Endometrial microvascular endothelial cells (primary cell): ENCODE measurements at regions not wholly inside any gene's neighbourhood (a gene's known extent, or its start where the extent isn't known, plus 50 kb on each side); places are given as distances from the start of the nearest gene placed in this dataset.
"Not testable (repeated sequence)": the region's sequence is repeated elsewhere in the genome, so short reads cannot be mapped to it uniquely, and the experiment has no call there.

ENCODE experiments used
- in situ Hi-C: cut with HindIII; loops from 2 replicates; pipeline ENCODE4 v1.10.0; 2017; ENCODE audit warnings: low sequenced_read_pairs, low pct_unique_long_range_greater_than_20kb; ENCODE audit errors: inconsistent ontology term

DNA sequence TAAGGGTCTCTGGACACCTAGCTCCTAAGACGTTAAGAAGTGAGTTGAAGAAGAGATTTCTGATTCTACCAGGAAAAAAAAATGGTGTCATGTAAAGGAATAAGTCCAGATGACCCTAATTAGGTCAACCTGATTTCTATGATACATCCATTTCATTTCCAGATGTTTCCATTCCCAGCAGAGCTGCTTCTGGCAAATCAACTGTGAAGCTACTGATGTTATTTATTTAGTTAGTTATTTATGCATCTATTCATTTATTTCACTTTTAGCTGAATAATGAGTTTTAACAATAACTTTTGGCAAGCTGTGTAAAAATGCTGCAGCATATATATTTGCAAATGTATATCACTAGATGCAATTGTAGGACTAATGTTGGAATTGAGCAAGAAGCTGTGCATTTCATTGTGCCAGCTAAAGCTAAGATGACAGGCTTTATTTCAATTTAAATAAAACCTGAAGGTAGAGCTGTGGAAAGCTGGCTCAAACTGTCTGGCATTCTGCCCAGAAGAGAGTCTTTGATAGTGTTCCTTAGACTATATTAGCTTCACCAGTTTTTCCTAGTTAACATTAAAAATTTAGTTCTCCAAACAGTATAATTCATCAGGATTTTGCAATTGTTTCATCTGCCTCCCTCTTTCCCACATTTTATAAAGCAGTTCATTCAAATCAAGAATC is 1164.4 kb upstream of the ADGRL4 start:
- in situ Hi-C loops = no loop called here

DNA sequence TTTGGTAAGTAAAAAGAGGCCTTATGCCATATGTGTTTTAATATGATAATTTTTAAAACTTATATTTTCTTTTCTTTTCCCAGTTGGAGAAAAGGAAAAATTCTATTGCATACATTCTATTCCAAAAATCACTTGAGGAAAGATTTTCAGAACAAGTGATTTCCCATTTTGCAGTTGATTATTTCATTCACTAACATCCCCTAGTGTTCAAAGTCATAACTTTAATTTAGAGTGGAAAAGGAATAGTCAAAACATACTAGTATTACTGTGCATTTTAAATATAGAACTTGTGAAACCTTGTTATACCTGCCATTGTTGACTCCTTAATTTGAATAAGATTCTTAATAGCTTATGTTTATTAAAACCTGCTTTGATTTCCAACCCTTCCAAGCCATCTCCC is 1157.6 kb upstream of the ADGRL4 start:
- in situ Hi-C loops = no loop called here

DNA sequence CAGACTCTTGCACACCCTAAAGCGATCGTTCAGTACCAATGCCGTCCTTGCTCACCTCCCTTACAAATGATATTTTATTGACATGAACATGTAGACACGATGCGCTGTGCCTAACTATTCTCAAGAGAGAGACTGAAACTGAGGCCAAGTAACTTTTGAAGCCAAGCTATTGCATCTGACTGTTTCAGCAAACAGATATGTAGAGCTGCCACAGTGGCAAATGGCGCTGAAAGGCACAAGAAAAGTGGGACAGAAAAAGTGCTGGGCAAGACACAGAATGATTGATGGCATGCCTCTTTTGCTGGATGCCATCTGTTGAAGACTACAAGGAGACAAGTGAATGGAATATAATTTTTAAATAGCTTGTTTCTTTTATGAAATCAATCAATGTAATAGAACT is 1157.2 kb upstream of the ADGRL4 start:
- in situ Hi-C loops = no loop called here

DNA sequence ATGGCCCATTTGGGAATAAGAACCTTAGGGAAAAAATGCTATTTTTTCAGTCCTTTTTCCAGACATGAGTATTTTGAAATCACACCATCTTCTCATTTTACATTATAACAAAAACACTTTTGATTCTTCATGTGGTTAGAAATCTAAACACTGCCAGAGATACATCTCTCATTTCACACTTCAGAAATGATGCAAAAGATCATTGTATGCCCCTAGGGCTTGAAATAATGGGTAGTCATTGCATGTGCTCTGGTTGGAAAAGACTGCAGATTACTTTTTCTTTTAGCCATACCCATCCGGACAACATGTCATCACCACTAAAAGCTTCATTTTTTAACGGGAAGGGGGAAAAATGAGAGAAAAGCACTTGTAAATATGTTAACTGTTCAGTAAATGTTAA is 1152.2 kb upstream of the ADGRL4 start:
- in situ Hi-C loops = no loop called here

DNA sequence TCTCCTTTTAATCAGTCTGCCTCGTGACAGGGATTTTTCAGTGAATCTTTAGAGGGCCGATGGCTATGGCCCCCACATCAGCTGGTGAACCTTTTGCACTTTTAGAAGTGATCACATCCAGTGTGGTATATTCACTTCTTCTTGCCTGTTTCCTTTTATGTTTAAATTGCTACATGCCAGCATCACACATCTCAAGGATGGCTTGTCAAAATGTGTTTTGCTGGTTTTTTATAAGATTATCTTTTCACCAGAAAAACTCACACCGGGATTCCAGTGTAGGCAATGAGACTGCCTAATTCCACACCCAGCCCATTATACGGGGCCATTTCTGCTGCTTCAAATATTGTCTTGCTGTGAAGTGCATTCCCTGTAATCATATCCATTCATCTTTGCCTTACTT is 1151.7 kb upstream of the ADGRL4 start:
- in situ Hi-C loops = no loop called here

DNA sequence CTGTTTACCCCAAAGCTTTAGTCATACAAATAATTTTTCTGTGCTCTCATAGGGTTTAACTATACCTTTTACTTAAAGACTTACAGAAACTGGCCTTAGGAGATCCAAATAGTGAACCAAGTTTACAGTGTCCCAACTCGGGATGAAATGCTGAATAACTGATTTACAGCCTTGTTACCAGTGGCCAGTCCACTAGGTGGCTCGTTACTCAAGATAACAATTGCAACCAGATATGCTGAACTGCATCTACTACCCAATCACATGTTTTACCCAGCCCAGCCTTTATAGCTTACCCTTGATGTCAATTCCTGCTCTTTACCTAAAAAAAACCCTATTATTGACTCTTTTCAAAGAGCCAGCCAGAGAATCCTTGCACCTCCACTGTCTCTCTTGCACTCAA is 1148.8 kb upstream of the ADGRL4 start:
- in situ Hi-C loops = no loop called here

DNA sequence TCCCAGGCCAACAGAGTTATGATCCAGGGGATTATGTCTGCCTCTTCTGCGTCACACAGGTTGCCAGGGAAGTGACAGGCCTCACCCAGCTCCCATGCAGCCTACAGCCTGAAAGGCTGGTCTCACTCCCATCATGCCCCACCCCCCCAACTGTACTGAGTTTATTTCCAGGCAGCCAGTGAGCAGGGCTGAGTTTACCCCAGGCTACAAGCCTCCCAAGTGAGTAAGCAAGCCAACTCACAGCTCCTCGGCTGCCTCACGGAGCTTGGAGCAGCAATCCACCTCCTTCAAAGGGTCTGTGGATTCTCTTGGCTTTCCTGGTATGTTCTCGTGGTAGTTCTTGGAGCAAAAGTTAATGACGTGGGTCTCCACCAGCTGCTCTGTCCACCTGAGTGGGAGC is 1147.6 kb upstream of the ADGRL4 start:
- in situ Hi-C loops = no loop called here

DNA sequence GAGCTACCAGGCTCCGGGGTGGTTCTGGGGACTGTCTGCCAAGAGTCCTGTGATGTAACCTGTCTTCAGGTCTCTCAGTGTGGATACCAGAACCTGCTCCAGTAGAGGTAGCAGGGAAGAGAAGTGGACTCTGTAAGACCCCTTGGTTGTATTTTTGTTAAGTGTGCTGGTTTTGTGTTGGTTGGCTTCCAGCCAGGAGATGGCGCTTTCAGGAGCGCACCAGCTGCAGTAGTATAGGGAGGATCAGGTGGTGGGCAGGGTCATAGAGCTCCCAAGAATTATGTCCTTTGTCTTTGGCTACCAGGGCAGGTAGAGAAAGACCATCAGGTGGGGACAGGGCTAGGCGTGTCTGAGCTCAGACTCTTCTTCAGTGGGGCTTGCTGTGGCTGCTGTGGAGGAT is 1147.2 kb upstream of the ADGRL4 start:
- in situ Hi-C loops = no loop called here

DNA sequence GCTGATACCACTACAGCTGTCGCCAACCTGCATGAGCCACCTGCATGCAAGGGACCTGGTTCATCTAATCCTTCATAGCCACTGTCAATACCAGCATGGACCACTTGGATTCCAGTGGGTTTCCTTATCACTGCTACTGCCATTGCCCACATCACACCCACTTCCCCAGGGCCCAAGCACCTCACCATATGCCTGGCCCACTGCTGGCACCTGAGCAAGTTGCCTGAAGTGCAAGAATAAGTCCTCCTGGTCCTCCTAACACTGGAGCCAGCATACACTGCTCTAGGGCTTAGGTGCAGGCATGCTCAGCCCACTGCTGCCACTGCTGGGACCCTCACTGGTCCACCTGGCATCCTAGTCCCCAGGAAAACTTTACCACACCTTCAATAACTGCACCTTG is 1136.8 kb upstream of the ADGRL4 start:
- in situ Hi-C loops = no loop called here

DNA sequence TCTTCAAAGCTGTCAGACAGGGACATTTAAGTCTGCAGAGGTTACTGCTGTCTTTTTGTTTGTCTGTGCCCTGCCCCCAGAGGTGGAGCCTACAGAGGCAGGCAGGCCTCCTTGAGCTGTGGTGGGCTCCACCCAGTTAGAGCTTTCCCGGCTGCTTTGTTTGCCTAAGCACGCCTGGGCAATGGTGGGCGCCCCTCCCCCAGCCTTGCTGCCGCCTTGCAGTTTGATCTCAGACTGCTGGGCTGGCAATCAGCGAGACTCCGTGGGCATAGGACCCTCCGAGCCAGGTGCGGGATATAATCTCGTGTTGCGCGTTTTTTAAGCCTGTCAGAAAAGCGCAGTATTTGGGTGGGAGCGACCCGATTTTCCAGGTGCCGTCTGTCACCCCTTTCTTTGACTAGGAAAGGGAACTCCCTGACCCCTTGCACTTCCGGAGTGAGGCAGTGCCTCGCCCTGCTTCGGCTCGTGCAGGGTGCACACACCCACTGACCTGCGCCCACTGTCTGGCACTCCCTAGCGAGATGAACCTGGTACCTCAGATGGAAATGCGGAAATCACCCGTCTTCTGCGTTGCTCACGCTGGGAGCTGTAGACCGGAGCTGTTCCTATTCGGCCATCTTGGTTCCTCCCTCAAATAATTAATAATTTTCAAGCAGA is 1131.5 kb upstream of the ADGRL4 start:
- in situ Hi-C loops = not testable (repeated sequence)

DNA sequence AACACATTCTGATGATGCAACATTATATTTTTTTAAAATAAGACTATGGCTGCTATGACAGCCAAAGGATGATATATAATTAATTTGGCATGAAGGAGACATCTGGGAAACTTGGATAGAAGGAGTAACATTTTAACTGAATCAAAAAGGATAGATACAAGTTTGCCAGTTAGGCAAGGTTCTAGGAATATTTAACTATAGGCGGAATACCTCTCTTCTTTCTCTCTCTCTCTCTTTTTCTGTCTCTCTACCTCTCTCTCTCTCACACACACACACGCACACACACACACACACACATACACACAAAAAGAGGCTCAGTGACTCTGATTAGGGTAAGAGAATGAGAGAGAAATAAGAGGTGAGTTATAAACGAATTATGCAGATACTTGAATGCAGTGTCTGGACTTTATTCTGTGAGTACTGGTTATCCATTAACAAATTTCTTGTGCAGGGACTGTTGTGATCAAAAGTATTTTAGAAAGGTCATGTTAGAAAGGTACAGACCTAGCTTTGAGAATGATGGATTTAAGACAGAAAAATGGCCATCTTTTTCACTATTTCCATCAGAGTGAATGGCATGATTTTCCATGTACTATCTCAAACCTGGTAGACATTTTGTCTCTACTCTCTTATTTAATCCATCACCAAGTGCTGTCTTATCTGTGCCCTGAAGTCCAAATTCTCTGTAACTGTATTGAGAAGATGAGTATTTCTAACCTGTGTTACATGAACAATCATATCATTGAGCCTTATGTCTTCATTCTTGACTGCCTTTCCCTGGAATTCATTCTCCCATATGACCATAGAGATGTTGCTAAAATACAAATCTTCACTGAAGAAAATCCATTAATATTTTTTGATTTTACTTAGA is 1106.9 kb upstream of the ADGRL4 start:
- in situ Hi-C loops = no loop called here

DNA sequence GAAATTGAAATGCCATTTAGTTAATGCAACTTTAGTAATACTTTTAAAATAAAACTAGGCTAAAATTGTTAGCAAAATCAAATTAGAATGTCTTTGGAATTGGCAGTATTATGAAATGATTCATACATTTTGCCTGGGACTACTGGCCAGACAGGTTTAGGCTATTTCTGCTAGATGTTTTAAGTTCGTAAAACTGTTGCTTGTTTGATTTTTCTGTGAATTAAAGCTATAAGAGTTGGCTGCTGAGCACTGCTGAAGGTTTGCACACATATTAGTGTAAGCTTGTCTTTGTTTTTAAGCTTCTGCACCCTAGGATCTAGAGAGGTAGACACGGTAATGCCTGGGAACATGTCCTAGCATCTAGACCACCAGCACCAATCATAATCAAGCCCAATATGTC is 1094.6 kb upstream of the ADGRL4 start:
- in situ Hi-C loops = no loop called here

DNA sequence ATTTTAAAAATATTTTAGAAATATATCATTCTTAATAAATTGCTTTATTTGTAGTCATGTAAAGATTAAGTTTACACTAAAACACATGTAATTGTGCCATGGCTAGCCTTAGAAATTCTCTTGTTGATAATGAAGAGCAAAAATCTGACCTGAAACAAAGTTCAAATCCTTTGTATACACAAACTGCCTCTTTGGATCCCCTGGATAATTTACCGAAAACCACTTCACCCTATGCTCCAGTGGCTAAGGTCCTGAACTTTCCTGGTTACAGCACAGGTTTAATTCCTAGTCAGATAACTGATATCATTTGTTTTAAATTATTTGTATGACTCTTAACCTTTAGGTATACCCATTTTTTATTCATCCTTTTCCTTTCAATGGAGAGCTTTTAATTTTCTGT is 1093.2 kb upstream of the ADGRL4 start:
- in situ Hi-C loops = no loop called here

DNA sequence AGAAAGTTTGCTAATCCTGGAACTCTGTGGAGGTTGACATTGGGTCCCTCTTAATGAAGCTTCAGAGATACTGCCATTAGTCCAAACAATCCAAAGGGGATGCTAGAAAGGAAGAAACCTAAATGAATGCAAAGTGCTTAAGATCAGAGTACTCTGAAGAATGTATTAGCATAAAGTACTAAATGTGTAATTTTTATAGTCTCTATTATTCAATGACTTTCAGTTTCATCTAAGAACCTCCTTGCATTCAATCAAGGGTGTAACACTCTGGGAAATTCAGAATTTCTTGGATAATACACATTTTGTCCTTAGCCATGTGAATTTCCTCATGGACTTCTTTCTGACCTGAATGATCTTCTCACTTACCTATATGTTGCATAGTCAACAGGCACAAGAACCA is 1078.5 kb upstream of the ADGRL4 start:
- in situ Hi-C loops = no loop called here

DNA sequence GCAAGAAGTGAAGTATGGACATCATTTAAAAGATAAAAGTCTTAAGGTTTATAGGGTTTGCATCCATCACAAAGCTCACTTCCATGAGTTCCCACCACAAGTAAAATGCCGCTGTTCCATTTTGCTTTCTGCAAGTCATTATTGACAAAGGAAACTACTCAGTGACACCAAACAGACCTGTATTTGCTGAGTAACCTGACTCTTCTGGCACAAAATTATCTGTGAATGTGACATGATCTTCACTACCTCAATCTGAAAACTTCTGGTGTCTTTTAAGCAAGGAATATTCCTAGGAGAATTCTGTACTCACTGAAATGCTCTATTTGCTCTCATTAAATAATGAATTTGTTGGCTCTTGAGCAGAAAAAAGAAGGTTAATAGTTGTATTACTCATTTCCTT is 1077.4 kb upstream of the ADGRL4 start:
- in situ Hi-C loops = no loop called here

DNA sequence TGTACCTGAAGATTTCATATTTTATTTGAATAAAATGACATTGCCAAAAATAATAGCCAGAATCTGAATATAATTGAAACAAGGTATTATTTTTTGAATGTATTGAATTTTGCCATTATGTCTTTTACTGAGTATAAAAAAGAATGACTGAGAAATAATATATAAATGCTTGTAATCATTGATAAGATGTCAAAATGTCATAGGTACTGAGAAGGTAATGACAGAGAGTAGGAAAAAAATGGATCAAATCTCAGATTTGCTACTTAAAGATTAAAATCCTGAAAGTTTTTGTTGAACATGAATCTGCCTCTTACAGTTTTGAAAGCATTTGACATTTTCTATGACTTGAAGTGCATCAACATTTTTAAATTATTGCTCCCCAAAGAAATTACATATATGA is 1069.9 kb upstream of the ADGRL4 start:
- in situ Hi-C loops = no loop called here

DNA sequence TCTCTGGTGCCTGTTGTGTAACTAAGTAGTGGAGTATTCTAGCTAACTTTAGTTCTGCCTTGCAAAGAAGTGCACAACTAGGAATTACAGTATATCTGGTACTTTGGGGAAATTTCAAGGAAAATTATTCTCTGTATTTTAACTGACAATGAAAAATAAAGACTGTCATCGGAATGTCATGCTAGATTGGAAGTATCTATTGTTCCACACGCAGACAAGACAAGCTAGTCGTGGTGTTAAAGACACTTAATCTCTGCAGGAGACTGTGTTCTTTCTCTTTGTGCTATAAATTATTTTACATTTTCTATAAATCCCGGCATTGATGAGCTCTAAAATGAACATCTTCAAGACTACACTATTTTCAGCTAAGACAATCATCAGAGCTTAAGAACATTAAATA is 1068.8 kb upstream of the ADGRL4 start:
- in situ Hi-C loops = no loop called here

DNA sequence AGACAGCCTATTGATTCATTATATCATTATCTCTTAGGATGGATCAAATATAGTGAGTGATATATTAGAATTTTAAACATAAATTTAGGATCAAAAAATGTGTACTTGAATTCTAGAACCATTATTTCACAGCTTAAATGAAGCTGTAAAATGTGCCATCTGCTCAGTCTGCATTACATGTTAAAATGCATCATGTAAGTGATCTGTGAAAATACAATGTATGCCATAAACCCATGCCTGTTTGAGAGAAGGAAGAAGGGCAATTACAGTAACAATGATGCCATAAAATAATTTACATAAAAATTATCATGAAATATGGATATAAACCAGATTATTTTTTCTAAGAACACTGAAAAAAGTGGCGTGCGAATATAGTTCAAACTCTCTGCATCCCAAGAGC is 1066.0 kb upstream of the ADGRL4 start:
- in situ Hi-C loops = no loop called here

DNA sequence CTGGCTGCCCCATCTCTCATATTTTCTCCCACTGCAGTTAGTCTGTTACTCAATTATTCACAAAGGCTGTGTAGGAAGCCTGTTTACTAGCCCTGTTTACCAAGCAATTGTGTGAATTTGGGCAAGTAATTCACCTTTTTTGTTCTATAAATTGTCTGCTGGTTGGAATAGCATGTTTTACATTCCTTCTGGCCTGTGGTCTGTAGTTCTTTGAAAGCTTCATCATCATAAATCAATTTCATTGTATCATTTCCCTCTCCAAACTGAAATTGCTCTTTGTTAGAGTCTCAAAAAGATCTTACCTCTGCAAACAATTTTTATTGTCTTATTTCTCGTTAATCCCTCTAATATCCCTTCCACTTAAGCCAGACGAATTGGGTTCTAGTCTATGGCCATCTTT is 1059.5 kb upstream of the ADGRL4 start:
- in situ Hi-C loops = no loop called here

DNA sequence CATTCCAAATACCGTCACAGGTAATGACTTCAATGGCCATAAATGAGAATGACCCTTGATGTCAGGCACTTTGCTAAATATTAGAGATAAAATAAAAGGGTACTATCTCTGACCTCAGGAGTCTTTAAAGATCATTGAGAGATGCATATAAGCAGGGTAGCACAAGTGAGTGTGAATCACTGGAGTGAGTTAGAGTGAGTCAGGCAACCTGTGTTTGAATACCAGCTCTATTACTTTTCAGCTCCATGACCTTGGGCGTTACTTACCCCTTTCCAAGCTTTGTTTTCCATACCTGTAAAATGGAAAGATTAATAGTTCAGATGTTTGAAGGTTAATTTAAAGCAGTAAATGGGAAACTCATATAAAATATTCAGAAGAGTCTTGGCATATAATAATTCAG is 1058.0 kb upstream of the ADGRL4 start:
- in situ Hi-C loops = no loop called here
